ENCODE measurements at regions not wholly inside any gene's neighbourhood (a gene's known extent, or its start where the extent isn't known, plus 50 kb on each side); places are given as distances from the start of the nearest gene placed in this dataset.

- no peak for DNase-seq (ENCODE audit: low read depth)
- H3K4me3 ChIP-seq (ENCODE audit: low read depth, low read length): no peak overlapping the region
- TF ChIP-seq CTCF (IDR thresholded peaks at IDR 0.05; ENCODE audit: control insufficient read depth, extremely low read depth, insufficient read depth): no peak
These were observed 115.5 kb upstream of the MARCKS start for GRCh38 chr6:113741651-113742050.

- DNase-seq (ENCODE audit: low read depth): no peak
- H3K4me3 ChIP-seq (ENCODE audit: low read depth, low read length): no peak overlapping the region
- no peak for TF ChIP-seq CTCF (IDR thresholded peaks at IDR 0.05; ENCODE audit: control insufficient read depth, extremely low read depth, insufficient read depth)
These were observed 114.8 kb upstream of the MARCKS start for GRCh38 chr6:113742342-113742741.

GRCh38 chr6:113744861-113745260 lies 112.3 kb upstream of the MARCKS start:
- no peak for TF ChIP-seq CTCF (IDR thresholded peaks at IDR 0.05; ENCODE audit: control insufficient read depth, extremely low read depth, insufficient read depth)
- DNase-seq (ENCODE audit: low read depth): no peak
- no peak overlapping the region for H3K4me3 ChIP-seq (ENCODE audit: low read depth, low read length)

GRCh38 chr6:113750151-113750855 lies 106.8 kb upstream of the MARCKS start:
- TF ChIP-seq CTCF (IDR thresholded peaks at IDR 0.05; ENCODE audit: control insufficient read depth, extremely low read depth, insufficient read depth): no peak
- no peak overlapping the region for H3K4me3 ChIP-seq (ENCODE audit: low read depth, low read length)
- DNase-seq (ENCODE audit: low read depth): no peak

- H3K4me3 ChIP-seq (ENCODE audit: low read depth, low read length): no peak overlapping the region
- DNase-seq (ENCODE audit: low read depth): no peak
- no peak for TF ChIP-seq CTCF (IDR thresholded peaks at IDR 0.05; ENCODE audit: control insufficient read depth, extremely low read depth, insufficient read depth)
These were observed 102.9 kb upstream of the MARCKS start for GRCh38 chr6:113754291-113754690.

- TF ChIP-seq CTCF (IDR thresholded peaks at IDR 0.05; ENCODE audit: control insufficient read depth, extremely low read depth, insufficient read depth): no peak
- no peak overlapping the region for H3K4me3 ChIP-seq (ENCODE audit: low read depth, low read length)
- DNase-seq (ENCODE audit: low read depth): no peak
These were observed 101.5 kb upstream of the MARCKS start for GRCh38 chr6:113755449-113756289.
